GM23248 (cell line): ENCODE measurements at regions not wholly inside any gene's neighbourhood (a gene's known extent, or its start where the extent isn't known, plus 50 kb on each side); places are given as distances from the start of the nearest gene placed in this dataset.

Experiments
- DNase-seq: peaks from one replicate; pipeline ENCODE4 v3.0.0-alpha.2; 2015
- H2AFZ ChIP-seq: fragments of 200-600 bp; sonication (generic); 2 replicates; pipeline ENCODE4 v1.6.1; 2016; ENCODE audit warnings: antibody characterized with exemption
- H3F3A ChIP-seq: fragments of 200-600 bp; sonication (generic); 2 replicates; pipeline ENCODE4 v1.6.1; 2016; ENCODE audit warnings: mild to moderate bottlenecking, antibody characterized with exemption, mixed run types; ENCODE audit not compliant: insufficient read depth
- H3K27ac ChIP-seq: fragments of 200-600 bp; sonication (generic); 2 replicates; pipeline ENCODE4 v1.5.1; 2016; ENCODE audit warnings: mild to moderate bottlenecking
- H3K27me3 ChIP-seq: fragments of 200-600 bp; sonication (generic); replicated peaks from 2 replicates; pipeline ENCODE4 v1.6.1; 2016; ENCODE audit warnings: mild to moderate bottlenecking; ENCODE audit not compliant: insufficient read depth
- H3K36me3 ChIP-seq: fragments of 200-600 bp; sonication (generic); 2 replicates; pipeline ENCODE4 v1.6.1; 2016; ENCODE audit warnings: low read depth, mild to moderate bottlenecking
- H3K4me1 ChIP-seq: fragments of 200-600 bp; sonication (generic); 2 replicates; pipeline ENCODE4 v1.6.1; 2016; ENCODE audit warnings: mild to moderate bottlenecking; ENCODE audit not compliant: insufficient read depth
- H3K4me2 ChIP-seq: fragments of 200-600 bp; sonication (generic); one replicate; pipeline ENCODE4 v1.6.1; 2016; ENCODE audit warnings: mild to moderate bottlenecking; ENCODE audit not compliant: unreplicated experiment
- H3K4me3 ChIP-seq: fragments of 200-600 bp; sonication (generic); 2 replicates; pipeline ENCODE4 v1.5.1; 2016; ENCODE audit warnings: mild to moderate bottlenecking
- H3K79me2 ChIP-seq: fragments of 200-600 bp; sonication (generic); 2 replicates; pipeline ENCODE4 v1.6.1; 2016; ENCODE audit warnings: mild to moderate bottlenecking; ENCODE audit not compliant: insufficient read depth
- H3K9ac ChIP-seq: fragments of 200-600 bp; sonication (generic); 2 replicates; pipeline ENCODE4 v1.6.1; 2016; ENCODE audit warnings: mild to moderate bottlenecking
- H3K9me2 ChIP-seq: fragments of 200-600 bp; sonication (generic); 2 replicates; pipeline ENCODE4 v1.6.1; 2016; ENCODE audit warnings: mixed run types, mild to moderate bottlenecking, moderate library complexity; ENCODE audit not compliant: insufficient read depth
- H3K9me3 ChIP-seq: fragments of 200-600 bp; sonication (generic); one replicate; pipeline ENCODE4 v1.6.1; 2017; ENCODE audit warnings: low read depth
- H4K20me1 ChIP-seq: fragments of 200-600 bp; sonication (generic); 2 replicates; pipeline ENCODE4 v1.6.0; 2016; ENCODE audit not compliant: insufficient read depth
- EZH2 ChIP-seq: fragments of 200-600 bp; sonication (generic); IDR thresholded peaks from 2 replicates; pipeline ENCODE4 v1.6.1; 2018; ENCODE audit warnings: antibody characterized with exemption, mild to moderate bottlenecking; ENCODE audit not compliant: insufficient read depth, poor library complexity, severe bottlenecking
- EZH2phosphoT487 ChIP-seq: fragments of 200-600 bp; sonication (generic); IDR thresholded peaks from 2 replicates; pipeline ENCODE4 v1.6.1; 2018; ENCODE audit warnings: antibody characterized with exemption, moderate library complexity, mild to moderate bottlenecking, low read depth; ENCODE audit not compliant: insufficient read depth
- WGBS, 2 experiments: methylation state at CpG; one replicate each; pipeline ENCODE4 v1.1.6; 2015 to 2017; ENCODE audit warnings: low lambda C conversion rate in 2 of 2, low coverage in 1 of 2; ENCODE audit errors: missing lambda C conversion rate in 2 of 2; 5-methylcytosine and 5-hydroxymethylcytosine counted together
- in situ Hi-C: fragments of 300-500 bp; cut with MboI; formaldehyde crosslinking; loops from 2 replicates; pipeline ENCODE4 v1.15.0; 2020

DNA sequence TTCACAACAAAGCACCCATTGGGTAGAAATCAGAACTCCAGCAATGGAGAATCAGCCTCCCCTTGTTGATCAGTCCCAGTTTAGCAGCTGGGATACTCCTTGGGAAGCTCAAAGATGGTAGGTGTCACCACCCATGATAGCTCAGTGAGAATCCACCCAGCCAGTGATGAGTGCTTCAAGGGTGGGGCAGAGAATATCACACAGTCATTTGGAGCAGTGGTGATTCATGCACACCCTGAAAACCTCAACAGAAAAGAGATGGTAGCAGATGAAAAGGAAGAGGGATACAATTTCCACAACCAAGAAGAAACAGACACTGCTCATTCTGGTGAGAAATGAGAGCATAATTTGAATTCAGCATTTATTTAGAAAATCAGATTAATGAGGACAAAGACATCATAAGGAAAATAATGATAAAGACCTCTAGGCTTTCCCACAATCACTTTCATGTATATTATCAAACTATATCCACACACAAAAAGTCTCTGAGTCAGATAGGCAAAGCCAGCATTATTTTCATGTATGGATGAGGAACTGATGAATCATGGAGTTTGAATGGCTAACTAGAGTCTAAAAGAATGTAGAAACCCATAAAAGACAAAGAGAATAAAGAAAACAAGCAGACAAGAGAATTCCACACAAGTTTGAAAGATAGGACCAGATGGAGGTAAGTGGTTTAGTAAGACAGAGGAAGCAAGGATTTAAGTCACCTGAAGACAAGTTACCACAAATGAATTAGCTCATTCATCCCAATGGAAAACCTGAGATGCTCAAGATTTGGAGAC lies 82.9 kb downstream of the FEM1C start:
- Histone ChIP-seq H3K36me3 (no peaks in the 10 kb centered on the region), H3K9me2 (no peaks in the 10 kb centered on the region; the same call in 1 of the 2 replicates), H4K20me1 (no peaks in the 10 kb centered on the region), H2AFZ (no peak overlapping the region), H3K9ac (peak overlapping the region; percentile 59), H3K27me3 (no peaks in the 10 kb centered on the region), H3K4me2 (peak overlapping the region; percentile 61), H3K4me3 (peak overlapping the region; percentile 20; the same call in 1 of the 2 replicates), H3K4me1 (peaks cover 50% of the 10 kb centered on the region), H3K79me2 (no peaks in the 10 kb centered on the region), H3K9me3 (no peaks in the 10 kb centered on the region), H3K27ac (peak overlapping the region; percentile 97), H3F3A (peaks cover 43% of the 10 kb centered on the region)
- in situ Hi-C loops: no loop called here
- peak; percentile 93 for DNase-seq
- TF ChIP-seq EZH2 (no peak), EZH2phosphoT487 (no peak)

DNA sequence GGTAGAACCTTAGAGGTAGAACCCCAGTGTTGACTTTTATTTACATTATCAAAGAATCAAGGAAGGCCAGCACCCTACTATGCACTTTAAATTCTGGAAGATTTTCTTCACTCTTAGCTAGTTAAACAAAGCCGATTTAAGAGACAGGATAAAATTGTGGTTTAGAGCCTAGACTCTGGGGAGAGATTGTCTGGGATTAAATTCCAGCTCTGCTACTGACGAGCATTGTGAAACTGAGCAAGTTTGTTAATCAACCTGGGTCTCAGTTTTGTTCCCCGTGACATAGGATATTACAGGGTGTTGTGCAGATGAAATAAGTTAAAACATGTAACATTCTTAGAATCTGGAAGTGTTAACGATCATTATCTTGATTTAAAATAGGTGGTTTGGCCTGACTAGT lies 83.5 kb downstream of the FEM1C start:
- in situ Hi-C loops: no loop called here

DNA sequence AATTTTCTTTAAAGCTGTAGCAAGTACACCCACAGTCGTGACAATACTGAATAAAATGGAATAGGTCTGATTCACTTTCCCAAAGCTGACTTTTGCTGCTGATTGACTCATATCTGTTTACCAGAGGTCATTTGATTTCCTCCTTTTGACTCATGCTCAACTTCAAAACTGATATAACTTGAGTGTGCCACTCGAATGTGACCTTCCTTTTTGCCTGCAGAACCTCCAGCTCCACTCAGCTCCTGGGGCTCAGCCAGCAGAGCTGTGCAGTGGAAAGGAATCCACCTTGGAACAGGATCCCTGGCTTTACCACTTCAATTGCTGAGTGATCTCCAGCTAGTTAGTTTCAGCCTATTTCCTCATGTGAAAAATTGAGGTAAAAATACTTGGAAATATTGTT lies 84.1 kb downstream of the FEM1C start:
- in situ Hi-C loops: no loop called here
- peak overlapping the region; percentile 30 for H3K4me3 ChIP-seq
- H3K27me3 ChIP-seq: no peaks in the 10 kb centered on the region
- H3K79me2 ChIP-seq: no peaks in the 10 kb centered on the region
- peaks cover 56% of the 10 kb centered on the region for H3K4me1 ChIP-seq
- H3K9me2 ChIP-seq: no peaks in the 10 kb centered on the region; the same call in 1 of the 2 replicates
- DNase-seq: peak; percentile 91
- H3K9ac ChIP-seq: peak overlapping the region; percentile 74
- no peaks in the 10 kb centered on the region for H3K36me3 ChIP-seq
- H3K4me2 ChIP-seq: peak overlapping the region; percentile 61
- peak overlapping the region; percentile 97 for H3K27ac ChIP-seq
- no peak overlapping the region for H2AFZ ChIP-seq
- H3F3A ChIP-seq: peaks cover 47% of the 10 kb centered on the region
- no peaks in the 10 kb centered on the region for H4K20me1 ChIP-seq
- H3K9me3 ChIP-seq: no peaks in the 10 kb centered on the region
- no peak for TF ChIP-seq EZH2
- no peak for TF ChIP-seq EZH2phosphoT487
- 0 to 2% methylated on average over 2 of the region's 2 CpGs for WGBS, 2 experiments

More for the DNA sequence above, 83.5 kb downstream of the FEM1C start:
- no peaks in the 10 kb centered on the region for H3K36me3 ChIP-seq
- peak overlapping the region; percentile 59 for H3K9ac ChIP-seq
- H3K27ac ChIP-seq: peak overlapping the region; percentile 97
- 76 to 78% methylated on average over 4 of the region's 4 CpGs for WGBS, 2 experiments
- H3K9me3 ChIP-seq: no peaks in the 10 kb centered on the region
- TF ChIP-seq EZH2phosphoT487 (no peak), EZH2 (no peak)
- DNase-seq: peak; percentile 41
- no peak overlapping the region for H2AFZ ChIP-seq
- no peaks in the 10 kb centered on the region for H3K27me3 ChIP-seq
- peak overlapping the region; percentile 20 for H3K4me3 ChIP-seq
- no peaks in the 10 kb centered on the region for H3K79me2 ChIP-seq
- peaks cover 50% of the 10 kb centered on the region for H3K4me1 ChIP-seq
- no peaks in the 10 kb centered on the region for H4K20me1 ChIP-seq
- H3K4me2 ChIP-seq: peak overlapping the region; percentile 61
- H3F3A ChIP-seq: peaks cover 43% of the 10 kb centered on the region
- H3K9me2 ChIP-seq: no peaks in the 10 kb centered on the region; the same call in 1 of the 2 replicates

DNA sequence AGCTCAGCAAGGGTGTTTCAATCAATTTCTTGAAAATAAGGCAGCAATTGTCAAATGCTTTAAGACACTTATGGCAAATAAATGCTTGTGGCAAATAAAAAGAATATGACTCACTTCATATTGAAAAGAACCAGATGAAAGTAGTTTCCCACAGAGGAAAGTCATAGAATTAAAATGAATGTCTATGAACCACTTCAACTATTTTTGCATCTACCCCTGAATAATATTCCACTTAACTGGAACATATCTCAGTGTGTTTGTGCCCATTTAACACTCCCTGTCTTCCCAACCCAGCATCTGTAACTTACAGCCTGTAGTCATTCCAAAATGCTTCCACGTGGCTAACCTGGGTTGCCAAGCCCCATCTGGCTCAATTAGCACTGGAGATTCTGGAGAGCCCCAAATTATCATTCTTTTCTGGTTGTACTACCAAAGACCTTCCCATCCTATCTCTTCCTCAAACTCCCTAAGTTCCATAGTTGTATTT lies 84.7 kb downstream of the FEM1C start:
- H2AFZ ChIP-seq: no peak overlapping the region
- peak overlapping the region; percentile 97 for H3K27ac ChIP-seq
- DNase-seq: peak; percentile 84
- H3K4me2 ChIP-seq: peak overlapping the region; percentile 61
- no peaks in the 10 kb centered on the region; the same call in 1 of the 2 replicates for H3K9me2 ChIP-seq
- peak overlapping the region; percentile 30 for H3K4me3 ChIP-seq
- WGBS, 2 experiments: 0 to 4% methylated on average over 1 of the region's 1 CpG
- TF ChIP-seq EZH2 (no peak), EZH2phosphoT487 (no peak)
- peaks cover 52% of the 10 kb centered on the region for H3F3A ChIP-seq
- no peaks in the 10 kb centered on the region for H3K79me2 ChIP-seq
- peaks cover 56% of the 10 kb centered on the region for H3K4me1 ChIP-seq
- in situ Hi-C loops: no loop called here
- H3K9ac ChIP-seq: peak overlapping the region; percentile 74
- no peaks in the 10 kb centered on the region for H3K27me3 ChIP-seq
- no peaks in the 10 kb centered on the region for H3K36me3 ChIP-seq
- no peaks in the 10 kb centered on the region for H3K9me3 ChIP-seq
- no peaks in the 10 kb centered on the region for H4K20me1 ChIP-seq
